HG03378 (cell line): ENCODE measurements at regions not wholly inside any gene's neighbourhood (a gene's known extent, or its start where the extent isn't known, plus 50 kb on each side); places are given as distances from the start of the nearest gene placed in this dataset.
A peak's percentile ranks its signal among the peaks of the same experiment; 100 is the strongest.

Experiments used
- ATAC-seq: cut with Tn5 transposase; IDR thresholded peaks from one replicate; pipeline ENCODE4 v1.9.1; 2021; ENCODE audit warnings: mild to moderate bottlenecking, moderate library complexity; ENCODE audit not compliant: unreplicated experiment

DNA sequence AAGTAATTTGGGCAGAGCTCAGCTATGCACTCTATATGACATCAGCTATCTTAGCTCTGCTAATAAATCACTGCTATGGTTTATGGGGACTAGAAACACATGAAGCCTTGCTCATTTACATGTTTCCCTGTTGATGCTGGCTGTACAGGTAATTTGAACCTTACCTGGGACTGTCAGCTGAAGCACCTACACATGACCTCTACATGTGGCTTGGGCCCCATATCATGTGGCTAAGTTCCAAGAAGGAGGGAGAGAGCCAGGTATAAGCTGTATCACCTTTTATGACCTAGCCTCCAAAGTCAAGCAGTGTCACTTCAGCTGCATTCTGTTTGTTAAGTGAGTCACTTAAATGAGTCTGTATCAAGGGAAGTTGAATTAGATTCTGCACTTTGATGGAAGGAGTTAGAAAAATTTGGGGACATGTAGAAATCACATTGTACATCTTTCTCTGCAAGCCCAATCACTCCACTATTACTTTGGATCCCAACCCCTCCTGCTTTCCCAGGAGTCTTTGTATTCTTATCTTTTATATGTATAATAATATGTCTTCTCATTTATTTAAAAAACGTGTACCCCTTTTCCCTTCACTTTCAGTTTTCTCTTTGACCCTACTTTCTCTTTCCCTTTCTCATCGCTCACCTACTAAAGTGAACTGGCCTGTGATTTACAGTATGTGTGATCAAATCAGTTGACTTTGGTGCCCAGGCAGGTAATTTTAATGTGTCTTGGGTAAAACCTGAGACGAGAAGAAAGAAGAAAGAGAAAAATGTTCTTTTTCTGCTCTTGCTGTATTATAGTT, 53.4 kb upstream of the PRKACB start:
- ATAC-seq, result peak; percentile 61

DNA sequence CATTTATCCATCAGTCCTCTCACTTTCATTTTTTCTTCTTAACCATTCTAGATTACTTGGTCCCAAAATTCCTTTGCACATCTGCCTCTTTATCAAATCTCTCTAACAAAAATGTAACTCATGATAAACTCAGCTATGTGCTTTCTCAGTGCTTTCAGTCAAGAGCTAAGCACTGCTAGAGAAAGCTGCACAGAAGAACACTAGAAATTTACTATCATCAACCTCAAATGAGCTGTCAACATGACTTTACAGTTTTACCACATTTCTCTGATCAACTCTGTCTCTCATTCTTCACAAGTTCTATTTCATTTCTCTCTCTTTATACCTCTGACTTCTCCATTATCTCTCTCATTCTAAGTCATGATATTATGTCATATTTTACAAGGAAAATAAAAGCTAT, 54.2 kb upstream of the PRKACB start:
- no peak for ATAC-seq

DNA sequence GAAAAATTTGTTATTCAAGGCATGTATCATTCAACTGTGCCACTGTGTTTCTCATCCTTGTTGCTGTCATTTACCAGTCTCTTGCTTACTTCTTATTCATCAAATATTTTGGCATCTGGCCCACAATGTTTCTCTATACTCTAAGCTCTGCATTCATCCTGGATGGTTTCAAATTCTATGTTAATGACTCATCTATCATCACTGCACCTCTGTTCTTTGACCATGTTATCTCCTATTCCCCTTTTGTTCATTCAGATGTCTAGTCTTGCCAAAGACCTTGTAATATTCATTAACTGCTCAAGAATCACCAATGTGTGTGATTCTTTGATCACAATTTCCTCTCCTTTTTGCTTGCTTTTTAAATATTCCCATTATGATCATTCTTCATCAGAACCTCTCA, 54.6 kb upstream of the PRKACB start:
- ATAC-seq, result no peak

DNA sequence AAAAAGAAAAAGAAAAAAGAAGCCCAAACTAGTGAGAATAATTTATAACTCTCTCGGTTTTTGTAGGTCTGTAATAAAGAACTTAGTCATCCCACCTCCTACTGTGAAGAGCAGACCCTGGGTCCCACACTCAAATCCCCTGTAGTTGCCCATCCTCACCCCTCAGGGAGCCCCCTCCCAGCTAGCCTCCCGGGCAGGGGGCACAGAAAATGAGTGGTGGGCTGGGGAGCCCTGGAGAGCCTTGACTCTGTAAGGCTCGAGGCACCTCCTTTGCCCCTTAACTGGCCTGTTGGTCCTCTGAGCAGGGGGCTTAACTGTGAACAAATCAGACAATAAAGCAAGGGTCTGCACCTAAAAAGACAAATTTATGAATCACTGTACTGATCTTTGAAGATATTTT, 57.5 kb upstream of the PRKACB start:
- ATAC-seq, result no peak

DNA sequence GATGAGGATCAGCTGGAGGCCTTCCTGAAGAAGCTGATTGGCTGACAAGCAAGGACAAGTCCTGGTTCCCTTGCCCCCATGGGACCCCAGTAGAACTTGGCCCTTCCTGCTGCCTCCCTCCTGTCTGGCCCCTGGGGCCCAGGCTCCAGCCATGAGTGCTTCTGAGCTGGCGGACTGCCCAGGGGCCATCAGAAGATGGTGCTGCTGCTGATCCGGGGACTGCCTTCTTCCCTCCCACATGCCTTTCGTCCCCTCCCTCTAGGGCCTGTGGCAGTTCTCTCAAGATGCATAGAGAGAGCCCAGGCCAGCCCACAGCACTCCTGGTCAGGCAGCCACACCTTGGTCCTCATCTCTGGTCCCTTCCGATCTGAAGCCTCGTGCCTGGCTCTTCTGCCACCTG, 57.9 kb upstream of the PRKACB start:
- ATAC-seq, result no peak

DNA sequence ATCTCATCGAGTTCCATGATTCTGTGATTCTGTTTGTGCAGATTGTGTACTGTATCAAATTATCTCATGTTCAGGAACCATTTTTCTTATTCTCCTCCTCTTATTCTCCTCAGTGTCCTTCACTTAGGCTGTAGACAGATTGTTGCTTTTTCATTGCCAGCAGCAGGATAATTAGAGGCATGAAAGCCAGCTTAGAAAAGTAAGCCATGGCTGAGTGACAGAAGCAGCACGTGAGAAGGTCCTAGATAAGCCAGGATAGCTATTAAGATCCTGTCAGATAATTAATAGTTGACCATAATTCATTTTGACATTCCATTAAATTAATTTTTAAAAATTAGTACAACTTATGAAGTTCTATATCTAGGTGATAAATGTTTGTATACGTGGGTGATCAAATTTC, 60.8 kb upstream of the PRKACB start:
- ATAC-seq, result no peak

DNA sequence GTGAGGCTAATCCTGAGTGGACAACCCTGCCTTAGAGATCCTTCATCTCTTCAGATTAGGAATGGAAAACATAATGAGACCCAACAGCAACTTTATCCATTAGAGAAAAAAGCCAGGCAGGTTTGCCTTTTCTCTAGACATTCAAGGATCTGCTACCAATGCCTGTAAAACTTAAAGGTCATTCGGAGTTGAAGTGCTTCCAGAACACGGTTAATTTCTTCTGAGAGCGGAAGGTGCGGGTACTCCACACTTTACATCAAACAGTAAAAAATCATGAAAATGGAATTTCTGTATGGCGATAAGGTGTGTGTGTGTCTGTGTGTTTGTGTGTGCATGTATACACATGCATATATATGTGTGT, 65.2 kb upstream of the PRKACB start:
- no peak for ATAC-seq

DNA sequence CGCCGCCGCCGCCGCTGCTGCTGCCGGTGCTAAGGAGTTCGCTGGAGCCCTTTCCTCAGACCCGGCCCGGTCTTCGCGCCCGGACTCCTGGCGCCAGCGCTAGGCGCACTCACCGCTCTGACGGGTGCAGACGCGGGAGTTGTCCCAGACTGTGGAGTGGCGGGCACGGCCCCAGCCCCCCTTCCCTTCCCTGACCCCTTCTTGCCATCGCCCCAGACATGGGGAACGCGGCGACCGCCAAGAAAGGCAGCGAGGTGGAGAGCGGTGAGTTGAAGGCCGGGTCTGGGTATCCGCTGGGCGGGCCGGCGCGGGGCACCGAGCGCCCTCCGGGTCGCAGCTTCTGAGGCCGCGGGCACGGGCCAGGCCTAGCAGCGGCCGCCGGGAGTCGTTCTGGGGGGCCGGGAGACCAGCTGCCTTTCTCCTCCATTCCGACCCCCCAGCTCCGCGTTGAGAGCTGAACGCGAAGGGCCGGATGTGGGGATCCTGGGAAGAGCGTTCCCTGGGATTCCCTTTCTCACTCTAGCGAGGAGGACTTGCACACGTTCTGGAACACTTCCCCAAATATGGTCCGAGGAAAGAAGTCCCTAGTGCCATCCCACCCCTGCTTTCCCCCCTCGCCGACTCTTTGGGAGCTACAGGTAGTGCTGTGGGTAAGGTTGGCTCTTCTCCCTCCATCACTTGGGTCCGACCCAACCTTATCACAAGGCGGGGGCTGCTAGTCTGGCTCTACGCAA, 65.8 kb upstream of the PRKACB start:
- ATAC-seq, result peak; percentile 30

DNA sequence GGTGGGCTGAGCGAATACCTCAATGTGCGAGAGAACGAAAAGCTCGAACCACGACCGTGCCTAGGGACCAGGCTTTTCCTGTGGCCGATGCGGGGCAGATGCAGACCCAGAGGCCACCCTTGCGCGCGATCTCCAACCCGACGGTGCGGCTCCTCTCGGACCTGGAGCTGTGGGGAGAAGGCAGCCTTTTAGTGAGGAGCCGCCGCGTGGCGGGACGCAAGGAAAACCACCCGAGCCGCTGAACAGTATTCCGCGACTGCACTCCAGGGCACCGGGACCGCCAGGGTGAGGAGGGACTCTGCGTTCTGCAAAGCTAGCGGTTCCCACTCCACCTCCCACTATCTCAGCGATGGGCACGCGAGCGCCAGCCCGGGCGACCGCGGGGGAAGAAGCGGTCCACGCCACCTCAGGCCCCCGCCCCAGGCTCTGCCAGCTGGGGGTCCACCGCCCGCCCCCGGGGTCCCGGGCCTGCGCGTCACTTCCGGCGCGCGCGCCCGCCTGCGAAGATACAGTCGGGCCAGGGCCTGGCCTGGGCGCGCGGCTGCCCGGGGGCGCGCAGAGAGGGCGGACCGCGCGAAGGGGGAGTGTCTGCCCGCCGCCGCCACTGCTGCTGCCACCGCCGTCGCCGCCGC, 66.5 kb upstream of the PRKACB start:
- peak; percentile 75 for ATAC-seq

DNA sequence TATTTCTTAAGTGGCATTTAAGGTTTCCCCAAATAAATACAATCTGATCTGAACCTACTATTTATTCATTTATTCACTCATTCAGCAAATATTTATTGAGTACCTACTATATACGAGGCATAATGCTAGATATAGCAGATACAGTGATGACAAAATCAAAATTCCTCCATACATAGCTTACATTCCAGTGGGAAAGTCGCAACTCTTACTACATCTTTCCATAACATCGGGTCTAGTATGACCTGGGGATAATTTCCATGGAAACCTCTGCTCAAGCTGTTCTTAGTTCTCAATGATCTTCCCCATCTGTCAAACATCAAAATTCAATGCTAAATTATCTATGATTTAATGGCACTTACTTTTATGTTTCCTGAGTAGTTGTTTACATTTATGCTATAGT, 70.8 kb upstream of the PRKACB start:
- no peak for ATAC-seq

DNA sequence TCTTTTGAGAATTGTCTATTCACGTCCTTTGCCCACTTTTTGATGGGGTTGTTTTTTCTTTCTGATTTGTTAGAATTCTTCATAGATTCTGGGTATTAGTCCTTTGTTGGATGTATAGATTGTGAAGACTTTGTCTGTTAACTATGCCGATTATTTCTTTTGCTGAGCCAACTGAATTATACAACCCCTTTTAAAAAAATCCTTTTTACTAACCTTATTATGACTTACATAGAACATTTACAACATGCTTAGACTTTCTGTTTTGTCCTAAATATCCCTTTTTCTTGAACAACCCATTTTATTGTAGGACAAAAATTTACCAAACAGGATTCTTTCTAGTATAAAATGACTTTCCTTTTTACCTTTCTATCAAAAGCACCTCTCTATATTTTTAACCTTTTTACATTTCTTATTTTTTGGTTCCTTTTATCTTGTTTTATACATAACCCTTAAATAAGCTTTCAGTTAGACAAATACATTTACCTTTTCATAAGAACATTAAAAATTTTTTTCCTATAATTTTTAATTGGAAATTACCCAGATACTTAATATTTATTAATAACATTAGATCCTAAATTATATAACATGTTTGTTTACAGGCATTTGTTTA, 70.4 kb upstream of the TTLL7 start:
- ATAC-seq, result no peak

DNA sequence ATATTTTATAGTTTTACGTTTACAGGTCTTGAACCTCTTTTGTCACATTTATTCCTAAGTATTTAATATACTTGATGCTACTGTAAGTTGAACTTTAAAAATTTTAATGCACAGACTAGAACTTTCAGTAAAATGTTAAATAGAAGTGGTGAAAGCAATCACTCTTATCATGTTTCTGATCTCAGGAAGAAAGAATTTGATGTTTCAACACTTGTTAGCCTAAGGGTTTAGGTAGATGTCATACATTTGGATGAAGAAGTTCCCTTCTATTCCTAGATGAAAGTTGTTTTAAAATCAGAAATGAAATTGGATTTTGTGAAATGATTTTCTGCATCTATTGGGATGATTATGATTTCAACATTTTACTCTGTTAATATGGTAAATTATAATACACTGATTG, 63.6 kb upstream of the TTLL7 start:
- ATAC-seq, result no peak

DNA sequence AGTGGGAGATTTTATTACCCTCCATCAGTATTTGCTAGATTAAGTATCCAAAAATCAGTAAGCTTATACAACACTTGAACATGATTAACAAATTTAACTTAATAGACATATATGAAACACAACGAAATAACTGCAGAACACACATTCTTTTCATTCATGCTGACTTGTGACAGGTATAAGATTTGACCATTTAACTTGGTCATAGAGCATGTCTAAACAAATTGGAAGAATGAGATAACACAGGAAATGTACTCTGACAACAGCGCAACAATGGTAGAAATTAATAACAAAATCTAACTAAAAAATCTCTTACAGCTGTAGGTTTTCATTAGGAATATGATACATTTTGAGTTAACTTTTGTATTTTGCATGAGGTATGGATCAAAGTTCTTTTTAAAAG, 62.4 kb upstream of the TTLL7 start:
- ATAC-seq, result no peak

DNA sequence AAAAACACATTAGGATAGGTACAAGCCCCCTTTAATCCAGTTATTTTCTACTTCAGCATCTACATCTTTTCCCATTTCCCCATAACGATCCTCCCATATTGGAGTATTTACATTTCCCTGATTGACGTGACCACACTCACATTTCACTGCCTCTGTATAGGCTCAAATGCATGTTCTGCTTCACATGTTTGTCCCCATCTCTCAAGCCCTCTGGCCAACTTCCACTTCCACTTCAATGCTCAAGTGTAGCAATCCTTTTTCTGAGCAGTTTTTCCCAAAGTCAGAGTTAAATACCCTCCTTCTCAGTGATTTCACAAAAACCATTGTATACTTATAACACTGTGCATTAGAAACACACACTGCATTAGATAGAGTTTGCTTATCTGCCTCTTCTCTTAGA, 61.8 kb upstream of the TTLL7 start:
- ATAC-seq, result no peak

DNA sequence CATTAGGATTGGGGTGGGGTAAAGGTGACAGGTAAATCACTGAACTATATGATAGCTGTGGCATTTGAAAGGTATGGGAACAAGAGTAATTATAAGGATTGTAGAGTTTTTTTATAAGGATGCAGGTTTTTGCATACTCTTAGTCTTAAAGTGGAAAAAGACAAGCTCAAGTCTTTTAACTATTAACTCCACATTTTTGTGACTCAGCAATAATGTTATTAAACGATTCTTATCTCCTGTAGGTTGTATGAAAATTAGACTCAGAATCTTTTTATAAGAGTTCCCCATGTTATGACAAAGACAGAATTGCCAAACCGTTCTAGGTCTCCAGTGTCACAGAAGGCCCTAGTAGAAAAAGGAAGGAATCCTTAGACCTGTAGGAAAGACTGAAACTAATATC, 49.9 kb upstream of the TTLL7 start:
- no peak for ATAC-seq
